HPDE6-E6E7 (cell line): ENCODE measurements at regions not wholly inside any gene's neighbourhood (a gene's known extent, or its start where the extent isn't known, plus 50 kb on each side); places are given as distances from the start of the nearest gene placed in this dataset.
"Not testable (repeated sequence)": the region's sequence is repeated elsewhere in the genome, so short reads cannot be mapped to it uniquely, and the experiment has no call there.

Experiments used
- DNase-seq: peaks from one replicate; pipeline ENCODE4 v3.0.0; 2011; ENCODE audit warnings: missing footprints; ENCODE audit errors: extremely low spot score

DNA sequence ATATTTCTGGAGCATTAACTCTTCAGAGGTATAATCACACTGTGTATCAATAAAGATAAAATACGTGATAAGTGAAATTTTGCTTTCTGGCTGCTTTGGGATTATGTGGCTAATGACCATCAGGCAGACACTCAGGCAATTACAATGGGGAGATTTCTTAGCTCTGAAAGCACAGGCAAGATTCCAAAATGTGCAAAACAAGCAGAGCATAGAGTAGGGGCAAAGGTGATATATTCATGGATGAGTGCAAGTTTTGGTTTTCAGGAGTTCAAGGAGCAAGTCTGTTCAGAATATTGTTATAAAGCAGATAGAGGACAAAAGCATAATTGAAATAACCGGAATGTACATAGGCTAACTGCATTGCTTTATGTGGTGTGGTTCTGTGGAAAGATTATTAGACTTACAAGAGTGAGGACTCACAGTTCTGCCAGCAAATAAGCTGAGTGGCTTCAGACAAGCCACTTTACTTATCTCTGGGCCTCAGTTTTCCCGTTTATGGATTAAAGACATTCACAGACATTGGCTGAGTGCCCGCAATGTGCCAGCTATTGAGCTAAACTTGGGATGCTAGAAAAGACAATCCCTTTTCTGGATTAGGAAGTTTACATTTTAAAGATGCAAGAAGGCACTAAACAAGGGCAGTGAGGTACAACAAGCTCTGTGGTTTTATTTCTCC is 945.6 kb upstream of the ARRDC3 start:
- DNase-seq, result no peak

GRCh38 chr5:92320446-92320845 is 937.3 kb upstream of the ARRDC3 start:
- no peak for DNase-seq

DNA sequence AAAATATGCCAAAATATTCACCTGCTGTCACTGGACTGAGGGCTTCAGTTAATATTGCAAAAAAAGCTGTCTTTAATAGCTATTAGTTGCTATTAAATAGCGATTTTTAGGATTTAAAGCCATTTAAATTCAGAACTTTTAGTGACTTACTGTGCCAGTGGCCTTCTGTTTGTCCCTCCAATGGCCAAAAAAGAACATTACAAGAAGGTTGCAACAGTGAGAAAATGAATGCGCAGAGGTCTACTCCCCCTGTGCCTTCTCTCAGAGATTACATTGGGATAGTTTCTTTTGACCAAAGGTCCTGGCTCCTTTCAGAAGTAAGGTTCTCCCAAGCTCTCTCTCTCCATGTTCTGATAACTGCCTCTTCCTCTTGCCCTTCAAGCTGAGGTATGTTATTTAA is 930.3 kb upstream of the ARRDC3 start:
- DNase-seq, result no peak

DNA sequence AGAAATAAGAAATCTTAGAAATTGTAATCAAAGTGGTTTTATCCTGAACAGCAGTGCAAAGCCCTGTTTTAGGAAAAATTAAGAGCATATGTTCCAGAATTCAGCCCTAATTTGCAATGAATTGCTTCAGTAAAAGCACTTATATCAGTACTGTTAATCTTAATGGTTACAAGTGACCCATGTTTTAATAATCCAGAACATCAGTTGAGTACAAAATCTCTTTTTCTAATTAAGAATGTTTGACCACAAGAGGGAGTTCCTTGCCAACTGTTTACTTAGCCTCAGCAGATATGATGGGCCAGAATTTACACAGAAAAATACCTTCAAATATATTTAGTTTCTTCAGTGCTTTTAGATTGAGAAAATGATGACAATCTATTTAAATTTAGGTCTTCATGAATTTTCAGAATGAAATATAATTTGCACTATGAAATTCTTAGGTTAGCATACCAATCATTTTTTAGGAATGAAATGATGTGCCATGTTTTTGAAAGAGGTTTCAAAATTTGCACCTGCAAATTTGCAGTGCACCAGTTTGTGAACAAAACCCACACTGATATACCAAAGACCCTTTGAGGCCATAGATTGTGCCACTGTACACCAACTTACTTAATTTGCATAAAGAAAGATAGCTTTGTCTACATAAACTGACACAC is 926.3 kb upstream of the ARRDC3 start:
- peak; percentile 3 for DNase-seq

- no peak for DNase-seq
These were observed 925.6 kb upstream of the ARRDC3 start for GRCh38 chr5:92308679-92309078.

- not testable (repeated sequence) for DNase-seq
These were observed 919.2 kb upstream of the ARRDC3 start for GRCh38 chr5:92302356-92302755.

DNA sequence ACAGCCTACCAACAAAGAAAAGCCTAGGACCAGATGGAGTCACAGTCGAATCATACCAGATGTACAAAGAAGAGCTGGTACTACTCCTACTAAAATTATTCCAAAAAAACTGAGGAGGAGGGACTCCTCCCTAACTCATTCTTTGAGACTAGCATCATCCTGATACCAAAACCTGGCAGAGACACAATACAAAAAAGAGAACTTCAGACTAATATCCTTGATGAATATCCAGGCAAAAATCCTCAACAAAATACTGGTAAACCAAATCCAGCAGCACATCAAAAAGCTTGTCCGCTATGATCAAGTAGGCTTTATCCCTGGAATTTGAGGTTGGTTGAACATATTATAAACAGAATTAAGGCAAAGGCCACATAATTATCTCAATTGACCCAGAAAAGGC is 900.4 kb upstream of the ARRDC3 start:
- no peak for DNase-seq

GRCh38 chr5:92271750-92272149 is 888.6 kb upstream of the ARRDC3 start:
- not testable (repeated sequence) for DNase-seq

- DNase-seq, result no peak
These were observed 885.2 kb upstream of the ARRDC3 start for GRCh38 chr5:92268343-92268742.

DNA sequence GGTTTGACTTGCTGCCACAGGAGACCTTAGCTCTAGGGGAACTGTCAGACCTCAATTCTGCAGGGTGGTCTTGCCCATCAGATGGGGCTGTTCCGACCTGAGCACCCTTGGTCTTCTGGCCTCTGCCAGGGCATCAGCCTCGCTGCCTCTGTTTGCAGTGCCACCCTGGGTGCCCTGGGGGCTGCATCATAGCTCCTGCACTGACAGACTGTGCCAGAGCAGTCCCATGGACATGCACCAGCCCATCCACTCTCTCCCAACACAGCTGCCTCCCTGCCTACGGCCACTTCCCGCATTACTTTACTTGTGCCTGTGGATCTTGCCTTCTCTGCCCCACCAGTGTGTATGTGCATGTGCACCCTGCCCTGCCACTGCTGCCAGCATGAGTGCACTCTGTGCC is 884.7 kb upstream of the ARRDC3 start:
- no peak for DNase-seq

DNA sequence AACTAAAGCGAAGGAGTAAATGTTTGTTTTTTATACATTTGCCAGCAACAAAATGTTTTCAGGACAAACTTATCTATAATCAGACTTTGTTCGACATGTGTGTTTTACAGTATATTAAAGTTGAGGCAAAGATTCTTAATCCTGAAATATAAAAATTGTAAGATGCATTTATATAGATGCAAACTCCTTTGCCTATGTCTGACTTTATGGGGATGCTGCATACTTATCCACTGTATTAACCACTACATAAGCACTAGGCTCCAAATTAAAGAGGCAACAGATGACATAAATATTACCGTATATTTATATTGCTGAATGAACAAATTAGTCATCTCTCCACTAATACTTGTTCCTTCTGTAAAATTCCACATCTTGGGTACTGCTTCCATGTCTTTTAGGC is 882.7 kb upstream of the ARRDC3 start:
- DNase-seq, result no peak

- not testable (repeated sequence) for DNase-seq
These were observed 872.5 kb upstream of the ARRDC3 start for GRCh38 chr5:92255605-92256004.

DNA sequence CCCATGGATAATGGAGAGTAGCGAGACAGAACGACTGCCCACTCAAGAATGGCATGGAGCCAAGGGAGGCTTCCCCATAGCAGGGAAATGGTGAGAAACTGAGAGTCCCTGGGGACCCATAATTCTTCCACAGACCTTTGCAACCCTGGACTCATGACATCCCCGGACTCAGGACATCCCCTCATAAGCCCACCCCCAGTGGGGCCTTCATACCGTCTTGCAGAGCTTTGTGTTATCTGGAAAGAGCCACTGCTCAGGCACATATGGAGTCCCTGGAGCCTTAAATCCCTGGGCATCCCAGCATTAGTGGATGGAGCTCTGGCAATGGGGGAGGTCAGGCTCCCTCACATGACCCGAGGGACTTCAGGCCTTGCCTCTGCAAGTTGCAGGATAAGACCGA is 865.4 kb upstream of the ARRDC3 start:
- no peak for DNase-seq

GRCh38 chr5:92242170-92242569 is 859.1 kb upstream of the ARRDC3 start:
- DNase-seq, result no peak

DNA sequence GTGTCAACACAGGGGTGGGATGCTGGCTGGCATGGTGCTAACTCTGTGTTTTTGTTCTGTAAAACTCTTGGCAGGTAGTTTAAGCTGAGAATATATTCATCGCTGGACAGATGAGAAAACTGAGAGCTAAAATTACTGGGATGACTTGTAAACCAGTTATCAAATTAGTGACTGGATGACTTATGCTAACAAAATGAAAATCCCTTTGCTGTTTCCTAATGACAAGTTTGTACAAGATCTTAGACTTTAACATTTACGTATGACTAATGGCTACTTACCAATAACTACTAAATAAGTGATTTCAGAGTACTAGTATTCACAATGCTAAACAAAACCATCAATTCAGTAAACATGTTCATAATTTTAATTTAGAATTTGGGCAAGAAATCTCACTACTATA is 854.8 kb upstream of the ARRDC3 start:
- DNase-seq, result peak; percentile 34

DNA sequence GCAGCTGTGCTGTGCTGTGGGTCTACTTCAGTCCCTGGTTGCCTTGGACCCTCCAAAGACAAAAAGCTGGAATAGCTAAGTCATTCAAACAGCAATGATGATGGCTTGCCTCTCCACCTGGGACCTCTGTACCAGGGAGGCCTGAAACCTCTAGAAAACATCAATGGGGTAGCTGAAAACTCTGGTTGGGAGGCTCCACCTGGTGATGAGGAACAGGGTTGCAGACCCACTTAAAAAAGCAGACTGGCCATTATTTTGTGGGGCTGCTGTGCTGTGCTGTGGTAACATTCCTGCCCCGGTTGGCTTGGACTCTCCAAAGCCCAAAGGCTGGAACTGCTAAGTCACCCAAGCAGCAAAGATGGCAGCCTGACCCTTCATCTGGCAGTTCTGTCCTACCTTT is 839.3 kb upstream of the ARRDC3 start:
- no peak for DNase-seq

- DNase-seq, result not testable (repeated sequence)
These were observed 833.7 kb upstream of the ARRDC3 start for GRCh38 chr5:92216852-92217251.

- no peak for DNase-seq
These were observed 832.0 kb upstream of the ARRDC3 start for GRCh38 chr5:92215116-92215515.

DNA sequence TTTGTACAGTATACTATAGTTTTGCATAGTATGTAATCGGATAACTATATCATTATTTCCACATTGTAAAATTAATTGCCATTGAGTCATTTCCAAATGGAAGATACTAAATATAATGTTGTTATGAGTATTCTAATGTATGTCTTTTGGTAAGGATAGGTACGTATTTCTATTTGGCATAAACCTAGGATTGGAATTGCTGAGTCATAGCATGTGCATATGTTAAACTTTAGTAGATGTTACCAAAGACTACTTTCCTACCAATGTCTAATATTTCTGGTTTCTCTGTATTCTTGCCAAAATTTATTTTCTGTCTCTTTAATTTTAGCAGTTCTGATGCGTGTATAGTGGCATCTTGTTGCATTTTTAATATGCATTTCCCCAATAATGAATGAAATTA is 825.1 kb upstream of the ARRDC3 start:
- no peak for DNase-seq

DNA sequence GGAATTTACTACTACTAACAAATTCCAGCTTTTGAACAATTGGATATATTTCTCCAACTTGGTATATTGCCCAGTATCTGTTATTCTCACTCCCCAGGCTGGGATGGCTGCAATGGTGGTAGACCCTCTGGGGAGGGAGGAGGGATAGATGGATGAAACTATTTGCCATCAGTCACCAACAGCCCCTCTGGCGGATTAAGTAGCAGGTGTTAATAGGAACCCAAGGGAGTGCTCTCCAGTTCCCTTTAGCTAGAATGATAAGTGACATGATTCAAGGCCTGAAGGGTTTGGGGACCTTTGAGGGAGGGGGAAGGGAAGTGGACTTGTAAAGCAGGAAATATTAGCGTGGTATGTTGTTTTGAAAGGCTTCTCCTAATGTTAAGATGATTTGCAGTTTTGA is 824.0 kb upstream of the ARRDC3 start:
- DNase-seq, result no peak

GRCh38 chr5:92206681-92207080 is 823.6 kb upstream of the ARRDC3 start:
- no peak for DNase-seq

DNA sequence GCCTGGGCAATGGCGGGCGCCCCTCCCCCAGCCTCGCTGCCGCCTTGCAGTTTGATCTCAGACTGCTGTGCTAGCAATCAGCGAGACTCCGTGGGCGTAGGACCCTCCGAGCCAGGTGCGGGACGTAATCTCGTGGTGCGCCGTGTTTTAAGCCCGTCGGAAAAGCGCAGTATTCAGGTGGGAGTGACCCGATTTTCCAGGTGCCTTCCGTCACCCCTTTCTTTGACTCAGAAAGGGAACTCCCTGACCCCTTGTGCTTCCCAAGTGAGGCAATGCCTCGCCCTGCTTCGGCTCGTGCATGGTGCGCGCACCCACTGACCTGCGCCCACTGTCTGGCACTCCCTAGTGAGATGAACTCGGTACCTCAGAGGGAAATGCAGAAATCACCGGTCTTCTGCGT is 815.9 kb upstream of the ARRDC3 start:
- DNase-seq, result not testable (repeated sequence)

DNA sequence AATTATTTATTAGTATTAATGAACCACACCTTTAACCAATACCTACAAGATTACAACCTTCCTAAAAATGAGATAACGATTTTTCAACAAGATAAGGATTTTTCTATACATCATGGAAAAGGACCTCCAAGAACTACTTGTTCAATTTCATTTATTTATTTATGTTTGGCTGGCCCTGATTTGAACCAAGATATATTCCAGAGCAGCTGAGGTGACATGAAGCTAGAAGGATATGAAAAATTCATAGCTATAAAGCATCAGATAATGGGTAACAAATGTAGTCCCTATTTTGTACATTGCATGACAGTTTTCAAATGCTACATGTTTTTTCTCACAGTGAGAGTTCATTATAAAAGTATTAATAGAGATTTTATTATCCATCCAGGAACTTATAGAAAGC is 798.5 kb upstream of the ARRDC3 start:
- DNase-seq, result no peak

- DNase-seq, result no peak
These were observed 797.3 kb upstream of the ARRDC3 start for GRCh38 chr5:92180391-92180790.
